H1 (cell line): ENCODE measurements at regions not wholly inside any gene's neighbourhood (a gene's known extent, or its start where the extent isn't known, plus 50 kb on each side); places are given as distances from the start of the nearest gene placed in this dataset.

Experiments
- CTCF ChIA-PET: fragments of 300-600 bp; sonication (Branson Sonifier 250); formaldehyde crosslinking; loops from one replicate; lab custom pipeline; 2021; ENCODE audit not compliant: partially characterized antibody; lab: Charles Lee
- POLR2A ChIA-PET: fragments of 300-600 bp; sonication (Branson Sonifier 250); formaldehyde crosslinking; loops from one replicate; lab custom pipeline; 2021; ENCODE audit warnings: inconsistent platforms; ENCODE audit not compliant: partially characterized antibody; lab: Charles Lee
- DNase-seq, 2 experiments: peaks; one replicate each; pipeline versions ENCODE4 v3.0.0 to v3.0.0-alpha.2; 2010 to 2022; ENCODE audit warnings: low spot score in 2 of 2, low read depth in 1 of 2, mixed read lengths in 1 of 2
- FAIRE-seq: peaks from 2 replicates; lab custom pipeline; 2011; peaks lifted over from hg19 to GRCh38; lab: Jason Lieb, UNC
- H2AFZ ChIP-seq: 2 replicates; pipeline ENCODE4 v1.8.1; 2012; ENCODE audit warnings: low read length, inconsistent platforms
- H2AK5ac ChIP-seq: 2 replicates; pipeline ENCODE4 v1.6.1; 2013; ENCODE audit warnings: low read depth, low read length
- H2BK120ac ChIP-seq: replicated peaks from 2 replicates; pipeline ENCODE3; 2013; ENCODE audit warnings: low read depth, low read length, inconsistent platforms
- H2BK12ac ChIP-seq: 2 replicates; pipeline ENCODE4 v1.6.1; 2013; ENCODE audit warnings: low read depth, low read length
- H2BK15ac ChIP-seq: 2 replicates; pipeline ENCODE4 v1.6.1; 2013; ENCODE audit warnings: low read length
- H2BK20ac ChIP-seq: 2 replicates; pipeline ENCODE4 v1.6.1; 2013; ENCODE audit warnings: low read length
- H2BK5ac ChIP-seq: 2 replicates; pipeline ENCODE4 v1.6.1; 2013; ENCODE audit warnings: low read depth, low read length
- H3K14ac ChIP-seq: 2 replicates; pipeline ENCODE4 v1.6.1; 2013; ENCODE audit warnings: inconsistent platforms; ENCODE audit not compliant: insufficient read length
- H3K18ac ChIP-seq: 2 replicates; pipeline ENCODE4 v1.6.1; 2013; ENCODE audit warnings: low read length; ENCODE audit errors: extremely low read depth
- H3K23ac ChIP-seq: 2 replicates; pipeline ENCODE4 v1.6.1; 2013; ENCODE audit warnings: inconsistent platforms; ENCODE audit not compliant: insufficient read length
- H3K23me2 ChIP-seq: 2 replicates; pipeline ENCODE4 v1.6.1; 2013; ENCODE audit warnings: low read depth, low read length
- H3K27ac ChIP-seq: 2 replicates; pipeline ENCODE4 v1.6.1; 2011; ENCODE audit warnings: low read depth, low read length, inconsistent platforms
- H3K27me3 ChIP-seq, 4 experiments: replicated peaks in 1 of 4; 1 replicate in 1 of 4; 2 replicates in 3 of 4; pipeline versions ENCODE4 v1.6.1 to v1.8.1; 2011 to 2013; ENCODE audit warnings: low read length in 3 of 4, mild to moderate bottlenecking in 3 of 4, inconsistent platforms in 2 of 4, mixed read lengths in 2 of 4, moderate library complexity in 1 of 4; ENCODE audit not compliant: control insufficient read depth in 3 of 4, insufficient read depth in 3 of 4; ENCODE audit errors: extremely low read depth in 1 of 4
- H3K36me3 ChIP-seq, 4 experiments: 2 replicates each; pipeline versions ENCODE4 v1.6.1 to v1.8.1; 2011 to 2013; ENCODE audit warnings: mild to moderate bottlenecking in 4 of 4, low read length in 3 of 4, moderate library complexity in 2 of 4, control low read depth in 1 of 4, inconsistent platforms in 1 of 4; ENCODE audit not compliant: insufficient read depth in 4 of 4, control insufficient read depth in 2 of 4
- H3K4ac ChIP-seq: replicated peaks from 2 replicates; pipeline ENCODE3; 2013; ENCODE audit warnings: low read length, low read depth, mixed read lengths, inconsistent platforms; ENCODE audit not compliant: insufficient read length
- H3K4me1 ChIP-seq, 4 experiments: replicated peaks in 1 of 4; 1 replicate in 1 of 4; 2 replicates in 3 of 4; pipeline versions ENCODE4 v1.6.1 to v1.8.1; 2011 to 2013; ENCODE audit warnings: low read length in 3 of 4, inconsistent platforms in 2 of 4, mixed read lengths in 1 of 4; ENCODE audit not compliant: insufficient read depth in 4 of 4, control insufficient read depth in 3 of 4
- H3K4me2 ChIP-seq, 2 experiments: 2 replicates each; pipeline versions ENCODE4 v1.6.1 to v1.8.1; 2011 to 2013; ENCODE audit warnings: low read depth in 2 of 2, low read length in 2 of 2, control low read depth in 1 of 2, inconsistent platforms in 1 of 2, mild to moderate bottlenecking in 1 of 2; ENCODE audit not compliant: insufficient read depth in 1 of 2
- H3K4me3 ChIP-seq, 4 experiments: fragments of 200-600, 300-600 bp in 1 of 4; sonication (generic), shearing (Covaris generic), sonication (Bioruptor Twin) in 1 of 4; 2 replicates each; pipeline versions ENCODE4 v1.5.1 to v1.8.1; 2011 to 2016; ENCODE audit warnings: low read length in 4 of 4, low read depth in 3 of 4, control low read depth in 2 of 4, inconsistent platforms in 2 of 4, mild to moderate bottlenecking in 2 of 4, mixed read lengths in 1 of 4, moderate library complexity in 1 of 4; ENCODE audit not compliant: insufficient read depth in 2 of 4; ENCODE audit errors: extremely low read depth in 1 of 4
- H3K56ac ChIP-seq: replicated peaks from 2 replicates; pipeline ENCODE3; 2013; ENCODE audit warnings: low read depth, mild to moderate bottlenecking, mixed read lengths, low read length, inconsistent platforms; ENCODE audit not compliant: insufficient read length
- H3K79me1 ChIP-seq: 2 replicates; pipeline ENCODE4 v1.6.1; 2013; ENCODE audit warnings: low read depth, low read length, control low read depth
- H3K79me2 ChIP-seq, 2 experiments: 2 replicates each; pipeline versions ENCODE4 v1.6.1 to v1.8.1; 2012 to 2013; ENCODE audit warnings: low read length in 2 of 2, mild to moderate bottlenecking in 2 of 2, inconsistent platforms in 1 of 2; ENCODE audit not compliant: insufficient read depth in 2 of 2, control insufficient read depth in 1 of 2
- H3K9ac ChIP-seq, 4 experiments: replicated peaks in 1 of 4; 1 replicate in 1 of 4; 2 replicates in 3 of 4; pipeline versions ENCODE4 v1.6.1 to v1.8.1; 2011 to 2013; ENCODE audit warnings: low read depth in 3 of 4, low read length in 3 of 4, control low read depth in 2 of 4, mild to moderate bottlenecking in 2 of 4, moderate library complexity in 2 of 4, inconsistent platforms in 1 of 4; ENCODE audit errors: extremely low read depth in 1 of 4
- H3K9me3 ChIP-seq, 2 experiments: 2 replicates each; pipeline versions ENCODE4 v1.6.1 to v1.8.1; 2012 to 2013; ENCODE audit warnings: mild to moderate bottlenecking in 2 of 2, moderate library complexity in 2 of 2, control low read depth in 1 of 2, inconsistent platforms in 1 of 2, low read depth in 1 of 2, low read length in 1 of 2, mixed read lengths in 1 of 2; ENCODE audit not compliant: insufficient read depth in 2 of 2
- H4K20me1 ChIP-seq, 2 experiments: replicated peaks in 1 of 2; 2 replicates each; pipeline versions ENCODE3 to v1.8.1; 2011 to 2013; ENCODE audit warnings: inconsistent platforms in 2 of 2, low read length in 2 of 2, mild to moderate bottlenecking in 1 of 2; ENCODE audit not compliant: insufficient read depth in 2 of 2, control insufficient read depth in 1 of 2
- H4K5ac ChIP-seq: 2 replicates; pipeline ENCODE4 v1.6.1; 2013; ENCODE audit warnings: low read length, low read depth, mixed read lengths, inconsistent platforms; ENCODE audit not compliant: insufficient read length
- H4K8ac ChIP-seq: 2 replicates; pipeline ENCODE4 v1.8.0; 2013; ENCODE audit warnings: mild to moderate bottlenecking, moderate library complexity, low read length, inconsistent platforms; ENCODE audit not compliant: insufficient read depth; ENCODE audit errors: extremely low read depth
- H4K91ac ChIP-seq: replicated peaks from 2 replicates; pipeline ENCODE3; 2013; ENCODE audit warnings: low read length, mixed read lengths, inconsistent platforms; ENCODE audit not compliant: insufficient read length
- ASH2L ChIP-seq: fragments of 200-600, 300-600 bp; sonication (generic); IDR thresholded peaks from one replicate; pipeline ENCODE4 v1.7.1; 2017; ENCODE audit warnings: low read length
- EZH2 ChIP-seq: fragments of 200-600 bp; sonication (generic); IDR thresholded peaks from 2 replicates; pipeline ENCODE4 v1.7.1; 2012; ENCODE audit warnings: low read depth, mild to moderate bottlenecking, moderate library complexity, low read length, inconsistent platforms; ENCODE audit not compliant: severe bottlenecking
- FOSL1 ChIP-seq: IDR thresholded peaks from 2 replicates; pipeline ENCODE4 v1.6.1; 2011; ENCODE audit warnings: mild to moderate bottlenecking, low read depth, low read length, moderate library complexity; ENCODE audit not compliant: insufficient read depth
- PHF8 ChIP-seq: fragments of 200-600 bp; sonication (generic); conservative IDR thresholded peaks from 2 replicates; pipeline ENCODE4 v1.7.1; 2012; ENCODE audit warnings: low read depth, mild to moderate bottlenecking, inconsistent platforms, low read length, moderate library complexity
- SIN3A ChIP-seq, 2 experiments: IDR thresholded peaks in 1 of 2; conservative IDR thresholded peaks in 1 of 2; 2 replicates each; pipeline ENCODE4 v1.6.1; 2011 to 2012; ENCODE audit warnings: low read length in 2 of 2, improper control_type of control experiment in 1 of 2, low read depth in 1 of 2, mild to moderate bottlenecking in 1 of 2
- SIRT6 ChIP-seq: IDR thresholded peaks from one replicate; pipeline ENCODE4 v1.7.1; 2012; ENCODE audit warnings: low read length, inconsistent platforms
- SP4 ChIP-seq: IDR thresholded peaks from 2 replicates; pipeline ENCODE4 v1.6.1; 2012; ENCODE audit warnings: low read length, inconsistent platforms
- SUZ12 ChIP-seq: fragments of 200-600 bp; sonication (generic); IDR thresholded peaks from 2 replicates; pipeline ENCODE4 v1.6.1; 2012; ENCODE audit warnings: mild to moderate bottlenecking, inconsistent platforms, low read length, moderate library complexity, mixed read lengths

- DNase-seq, result no peak
- no peaks in the 10 kb centered on the region for H3K27me3 ChIP-seq
- no peaks in the 10 kb centered on the region for H3K9me3 ChIP-seq
- ChIA-PET CTCF (no interaction called here), POLR2A (no interaction called here)
- H2BK15ac ChIP-seq, result no peak overlapping the region
- no peaks in the 10 kb centered on the region for H3K79me1 ChIP-seq
- no peaks in the 10 kb centered on the region for H4K20me1 ChIP-seq
- H3K79me2 ChIP-seq, result no peaks in the 10 kb centered on the region
- no peak for FAIRE-seq
- no peak overlapping the region for H2AFZ ChIP-seq
- no peak overlapping the region for H4K8ac ChIP-seq
- no peaks in the 10 kb centered on the region for H3K23me2 ChIP-seq
- H2AK5ac ChIP-seq, result no peak overlapping the region
- no peak overlapping the region for H3K27ac ChIP-seq
- no peak overlapping the region for H4K91ac ChIP-seq
- H3K4me1 ChIP-seq, result no peaks in the 10 kb centered on the region
- TF ChIP-seq SIRT6 (no peak), SP4 (no peak), SUZ12 (no peak), FOSL1 (no peak), EZH2 (no peak), SIN3A (conservative IDR thresholded peaks at IDR 0.05 in 1 of 2, IDR thresholded peaks at IDR 0.05 in 1 of 2; ENCODE audit: low read depth in 1 of 2, low read length in 2 of 2) (no peak), PHF8 (no peak), ASH2L (no peak)
- no peaks in the 10 kb centered on the region for H3K36me3 ChIP-seq
- no peak overlapping the region for H4K5ac ChIP-seq
- H3K14ac ChIP-seq, result no peak overlapping the region
- H3K9ac ChIP-seq, result no peak overlapping the region
- H2BK20ac ChIP-seq, result no peak overlapping the region
- no peak overlapping the region for H2BK5ac ChIP-seq
- H3K4me3 ChIP-seq, result no peak overlapping the region
- no peak overlapping the region for H2BK120ac ChIP-seq
- no peak overlapping the region for H3K4ac ChIP-seq
- no peak overlapping the region for H3K18ac ChIP-seq
- no peak overlapping the region for H3K56ac ChIP-seq
- no peak overlapping the region for H3K23ac ChIP-seq
- H3K4me2 ChIP-seq, result no peak overlapping the region
- no peak overlapping the region for H2BK12ac ChIP-seq
These were observed 292.0 kb downstream of the ASXL3 start for GRCh38 chr18:33870059-33870458.
